SK-N-SH (cell line): ENCODE measurements at regions not wholly inside any gene's neighbourhood (a gene's known extent, or its start where the extent isn't known, plus 50 kb on each side); places are given as distances from the start of the nearest gene placed in this dataset.

ENCODE experiments used
- CHD2 ChIP-seq: fragments of 150-350 bp; IDR thresholded peaks from 2 replicates; pipeline ENCODE4 v1.6.1; 2018; ENCODE audit warnings: low read length; ENCODE audit not compliant: partially characterized antibody
- GABPA ChIP-seq: IDR thresholded peaks from 2 replicates; pipeline ENCODE4 v1.4.0; 2012; ENCODE audit warnings: low read depth, mild to moderate bottlenecking
- POLR2AphosphoS5 ChIP-seq: IDR thresholded peaks from 2 replicates; pipeline ENCODE4 v1.6.1; 2012; ENCODE audit warnings: low read depth, low read length
- TCF12 ChIP-seq: IDR thresholded peaks from 2 replicates; pipeline ENCODE4 v1.4.0; 2012
- TEAD4 ChIP-seq: IDR thresholded peaks from 2 replicates; pipeline ENCODE4 v1.4.0; 2012; ENCODE audit warnings: mild to moderate bottlenecking, borderline replicate concordance; ENCODE audit not compliant: insufficient read depth
- YY1 ChIP-seq: IDR thresholded peaks from 2 replicates; pipeline ENCODE4 v1.4.0; 2012; ENCODE audit warnings: low read depth, mild to moderate bottlenecking
- TF ChIP-seq, protein P1 (sequence below): fragments of 200-600 bp; sonication (generic); IDR thresholded peaks from 2 replicates; pipeline ENCODE4 v1.6.1; 2017; ENCODE audit warnings: antibody characterized with exemption, mild to moderate bottlenecking, moderate library complexity
- TF ChIP-seq, protein P2 (sequence below): IDR thresholded peaks from 2 replicates; pipeline ENCODE4 v1.4.0; 2012; ENCODE audit warnings: low read depth

DNA sequence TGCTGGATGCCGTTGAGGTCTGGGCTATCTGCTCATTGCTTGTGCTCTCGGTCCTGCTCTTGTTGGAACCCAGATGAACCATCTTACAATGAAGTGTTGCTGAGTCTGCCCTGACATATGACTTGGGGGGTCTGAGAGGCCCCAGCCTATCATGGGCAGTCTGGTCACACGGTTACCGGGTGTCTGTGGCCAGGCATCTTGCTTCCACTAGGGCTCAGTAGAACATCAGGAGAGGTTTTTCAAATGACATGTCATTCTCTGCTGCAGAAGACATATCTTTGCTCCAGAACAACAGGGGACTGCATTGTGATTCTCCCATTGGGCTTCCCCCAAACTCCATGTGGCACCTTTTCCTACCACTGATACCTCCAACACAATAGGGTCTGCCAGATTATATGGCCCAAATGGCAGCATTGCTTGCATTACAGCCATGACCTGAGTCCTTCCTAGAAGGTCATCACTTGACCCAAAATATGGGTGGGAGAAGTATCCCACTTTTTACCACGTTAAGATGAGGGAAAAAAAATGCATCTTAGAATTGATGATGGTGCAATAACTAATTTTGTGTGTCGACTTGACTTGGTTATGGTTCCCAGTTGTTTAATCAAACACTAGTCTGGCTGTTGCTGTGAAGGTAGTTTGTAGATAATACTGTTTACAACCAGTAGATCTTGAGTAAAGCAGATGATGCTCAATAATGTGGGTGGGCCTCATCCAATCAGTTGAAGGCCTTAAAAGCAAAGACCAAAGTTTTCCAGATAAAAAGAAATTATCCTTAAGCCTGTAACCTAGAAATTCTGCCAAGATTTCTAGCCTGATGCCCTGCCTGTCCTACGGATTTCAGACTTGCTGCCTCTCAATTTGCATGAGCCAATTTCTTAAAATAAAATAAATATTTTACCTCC is 241.0 kb downstream of the QKI start:
- no peak for TF ChIP-seq POLR2AphosphoS5
- TF ChIP-seq TEAD4: no peak
- TF ChIP-seq TCF12: no peak
- TF ChIP-seq GABPA: no peak
- TF ChIP-seq, protein P1, sequence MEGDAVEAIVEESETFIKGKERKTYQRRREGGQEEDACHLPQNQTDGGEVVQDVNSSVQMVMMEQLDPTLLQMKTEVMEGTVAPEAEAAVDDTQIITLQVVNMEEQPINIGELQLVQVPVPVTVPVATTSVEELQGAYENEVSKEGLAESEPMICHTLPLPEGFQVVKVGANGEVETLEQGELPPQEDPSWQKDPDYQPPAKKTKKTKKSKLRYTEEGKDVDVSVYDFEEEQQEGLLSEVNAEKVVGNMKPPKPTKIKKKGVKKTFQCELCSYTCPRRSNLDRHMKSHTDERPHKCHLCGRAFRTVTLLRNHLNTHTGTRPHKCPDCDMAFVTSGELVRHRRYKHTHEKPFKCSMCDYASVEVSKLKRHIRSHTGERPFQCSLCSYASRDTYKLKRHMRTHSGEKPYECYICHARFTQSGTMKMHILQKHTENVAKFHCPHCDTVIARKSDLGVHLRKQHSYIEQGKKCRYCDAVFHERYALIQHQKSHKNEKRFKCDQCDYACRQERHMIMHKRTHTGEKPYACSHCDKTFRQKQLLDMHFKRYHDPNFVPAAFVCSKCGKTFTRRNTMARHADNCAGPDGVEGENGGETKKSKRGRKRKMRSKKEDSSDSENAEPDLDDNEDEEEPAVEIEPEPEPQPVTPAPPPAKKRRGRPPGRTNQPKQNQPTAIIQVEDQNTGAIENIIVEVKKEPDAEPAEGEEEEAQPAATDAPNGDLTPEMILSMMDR: no peak
- no peak for TF ChIP-seq CHD2
- TF ChIP-seq, protein P2, sequence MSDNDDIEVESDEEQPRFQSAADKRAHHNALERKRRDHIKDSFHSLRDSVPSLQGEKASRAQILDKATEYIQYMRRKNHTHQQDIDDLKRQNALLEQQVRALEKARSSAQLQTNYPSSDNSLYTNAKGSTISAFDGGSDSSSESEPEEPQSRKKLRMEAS: no peak
- no peak for TF ChIP-seq YY1
